PC-3 (cell line): ENCODE measurements at regions not wholly inside any gene's neighbourhood (a gene's known extent, or its start where the extent isn't known, plus 50 kb on each side); places are given as distances from the start of the nearest gene placed in this dataset.

Experiments
- EZH2 ChIP-seq: fragments of 300-600 bp; sonication (generic); IDR thresholded peaks from one replicate; pipeline ENCODE4 v1.6.1; 2017; ENCODE audit warnings: antibody characterized with exemption, mild to moderate bottlenecking, low read length; ENCODE audit not compliant: unreplicated experiment
- EZH2phosphoT487 ChIP-seq: fragments of 300-600 bp; sonication (generic); IDR thresholded peaks from 2 replicates; pipeline ENCODE4 v1.6.1; 2018; ENCODE audit warnings: mild to moderate bottlenecking, antibody characterized with exemption, low read length, borderline replicate concordance
- TF ChIP-seq, protein P1 (sequence below): fragments of 300-600 bp; sonication (generic); conservative IDR thresholded peaks from 2 replicates; pipeline ENCODE4 v1.5.1; 2017; ENCODE audit warnings: antibody characterized with exemption, low read depth, mild to moderate bottlenecking, low read length

DNA sequence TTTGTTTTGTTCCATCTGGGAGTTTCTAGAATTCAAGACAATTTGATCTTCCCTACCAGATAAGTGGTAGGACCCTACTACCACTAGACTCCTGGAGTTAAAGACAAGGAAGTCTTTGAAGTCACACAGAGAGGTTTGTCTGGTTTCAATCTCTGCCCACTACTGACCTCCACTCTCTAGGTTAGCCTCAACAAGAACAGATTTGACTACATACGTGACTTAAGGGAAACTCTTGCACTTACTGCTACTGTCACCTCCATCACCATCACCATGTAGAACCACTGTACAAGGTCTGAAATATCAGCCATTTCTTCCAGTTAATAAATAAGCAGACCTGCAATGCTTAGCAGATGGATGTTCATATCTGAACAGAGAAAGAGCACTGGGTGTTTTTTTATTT, 148.3 kb upstream of the ARHGEF26 start:
- TF ChIP-seq, protein P1, sequence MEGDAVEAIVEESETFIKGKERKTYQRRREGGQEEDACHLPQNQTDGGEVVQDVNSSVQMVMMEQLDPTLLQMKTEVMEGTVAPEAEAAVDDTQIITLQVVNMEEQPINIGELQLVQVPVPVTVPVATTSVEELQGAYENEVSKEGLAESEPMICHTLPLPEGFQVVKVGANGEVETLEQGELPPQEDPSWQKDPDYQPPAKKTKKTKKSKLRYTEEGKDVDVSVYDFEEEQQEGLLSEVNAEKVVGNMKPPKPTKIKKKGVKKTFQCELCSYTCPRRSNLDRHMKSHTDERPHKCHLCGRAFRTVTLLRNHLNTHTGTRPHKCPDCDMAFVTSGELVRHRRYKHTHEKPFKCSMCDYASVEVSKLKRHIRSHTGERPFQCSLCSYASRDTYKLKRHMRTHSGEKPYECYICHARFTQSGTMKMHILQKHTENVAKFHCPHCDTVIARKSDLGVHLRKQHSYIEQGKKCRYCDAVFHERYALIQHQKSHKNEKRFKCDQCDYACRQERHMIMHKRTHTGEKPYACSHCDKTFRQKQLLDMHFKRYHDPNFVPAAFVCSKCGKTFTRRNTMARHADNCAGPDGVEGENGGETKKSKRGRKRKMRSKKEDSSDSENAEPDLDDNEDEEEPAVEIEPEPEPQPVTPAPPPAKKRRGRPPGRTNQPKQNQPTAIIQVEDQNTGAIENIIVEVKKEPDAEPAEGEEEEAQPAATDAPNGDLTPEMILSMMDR, result no peak
- TF ChIP-seq EZH2 (no peak), EZH2phosphoT487 (no peak)
